ENCODE measurements at regions not wholly inside any gene's neighbourhood (a gene's known extent, or its start where the extent isn't known, plus 50 kb on each side); places are given as distances from the start of the nearest gene placed in this dataset.

DNA sequence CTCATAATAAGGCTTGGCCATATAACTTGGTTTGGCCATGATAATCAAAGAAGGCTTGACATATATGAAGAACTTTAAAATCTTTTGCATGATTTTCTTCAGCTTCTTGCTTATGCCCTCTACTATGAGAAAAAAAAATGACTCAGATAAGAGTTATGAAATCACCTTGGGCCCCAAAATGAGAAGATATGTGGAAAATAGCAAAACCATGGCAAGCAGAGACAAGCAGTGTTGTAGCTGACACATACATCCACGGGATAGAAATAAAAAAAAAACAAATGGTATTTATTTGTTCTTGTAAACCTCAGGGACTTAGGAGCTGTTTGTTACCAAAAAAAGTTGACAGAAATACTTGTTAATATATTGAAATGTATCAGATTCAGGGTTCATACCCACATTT, 614.8 kb upstream of the BCHE start:
- Histone ChIP-seq H3K36me3 (no peaks in the 10 kb centered on the region), H3K4me3 (no peak overlapping the region), H3K27ac (no peak overlapping the region), H3K27me3 (no peaks in the 10 kb centered on the region), H3K9me3 (no peaks in the 10 kb centered on the region), H3K4me1 (no peaks in the 10 kb centered on the region)
- TF ChIP-seq EP300 (IDR thresholded peaks at IDR 0.05) (no peak), POLR2A (IDR thresholded peaks at IDR 0.05) (no peak), POLR2AphosphoS5 (IDR thresholded peaks at IDR 0.05) (no peak)
- TF ChIP-seq, protein P1, sequence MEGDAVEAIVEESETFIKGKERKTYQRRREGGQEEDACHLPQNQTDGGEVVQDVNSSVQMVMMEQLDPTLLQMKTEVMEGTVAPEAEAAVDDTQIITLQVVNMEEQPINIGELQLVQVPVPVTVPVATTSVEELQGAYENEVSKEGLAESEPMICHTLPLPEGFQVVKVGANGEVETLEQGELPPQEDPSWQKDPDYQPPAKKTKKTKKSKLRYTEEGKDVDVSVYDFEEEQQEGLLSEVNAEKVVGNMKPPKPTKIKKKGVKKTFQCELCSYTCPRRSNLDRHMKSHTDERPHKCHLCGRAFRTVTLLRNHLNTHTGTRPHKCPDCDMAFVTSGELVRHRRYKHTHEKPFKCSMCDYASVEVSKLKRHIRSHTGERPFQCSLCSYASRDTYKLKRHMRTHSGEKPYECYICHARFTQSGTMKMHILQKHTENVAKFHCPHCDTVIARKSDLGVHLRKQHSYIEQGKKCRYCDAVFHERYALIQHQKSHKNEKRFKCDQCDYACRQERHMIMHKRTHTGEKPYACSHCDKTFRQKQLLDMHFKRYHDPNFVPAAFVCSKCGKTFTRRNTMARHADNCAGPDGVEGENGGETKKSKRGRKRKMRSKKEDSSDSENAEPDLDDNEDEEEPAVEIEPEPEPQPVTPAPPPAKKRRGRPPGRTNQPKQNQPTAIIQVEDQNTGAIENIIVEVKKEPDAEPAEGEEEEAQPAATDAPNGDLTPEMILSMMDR (IDR thresholded peaks at IDR 0.05), result no peak
- 43 to 79% methylated on average over 1 of the region's 1 CpG for WGBS, 2 donors (ENCODE audit: low coverage in 1 of 2)
- ATAC-seq, result no peak

DNA sequence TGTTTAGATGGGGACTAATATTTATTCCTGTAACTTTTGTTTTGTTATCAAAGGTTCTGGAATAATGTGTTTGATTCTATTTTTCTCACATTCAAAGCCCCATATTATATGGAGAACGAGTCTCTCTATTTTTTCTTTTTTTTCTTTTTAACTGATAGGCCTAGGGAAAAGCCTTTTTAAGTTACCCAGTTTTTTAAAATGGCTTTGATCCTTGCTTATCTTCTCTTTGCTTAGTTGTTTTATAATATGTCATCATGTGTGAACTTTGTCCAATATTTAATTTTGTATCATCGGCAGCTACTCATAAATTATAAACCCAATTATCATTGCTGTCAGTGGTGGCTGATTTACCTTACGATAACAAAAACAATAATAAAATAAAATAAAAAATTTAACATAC, 610.3 kb upstream of the BCHE start:
- no peak overlapping the region for H3K27ac ChIP-seq
- H3K9me3 ChIP-seq, result no peaks in the 10 kb centered on the region
- no peak for ATAC-seq
- no peaks in the 10 kb centered on the region for H3K27me3 ChIP-seq
- WGBS, 2 donors (ENCODE audit: low coverage in 1 of 2), result 52 to 87% methylated on average over 3 of the region's 3 CpGs
- TF ChIP-seq, protein P1 (IDR thresholded peaks at IDR 0.05), result no peak
- no peak for TF ChIP-seq POLR2AphosphoS5 (IDR thresholded peaks at IDR 0.05)
- TF ChIP-seq POLR2A (IDR thresholded peaks at IDR 0.05), result no peak
- no peak for TF ChIP-seq EP300 (IDR thresholded peaks at IDR 0.05)
- H3K36me3 ChIP-seq, result no peaks in the 10 kb centered on the region
- H3K4me1 ChIP-seq, result peaks cover 0 to 18% (median 0%) of the 10 kb centered on the region in 3 donors
- no peak overlapping the region for H3K4me3 ChIP-seq

DNA sequence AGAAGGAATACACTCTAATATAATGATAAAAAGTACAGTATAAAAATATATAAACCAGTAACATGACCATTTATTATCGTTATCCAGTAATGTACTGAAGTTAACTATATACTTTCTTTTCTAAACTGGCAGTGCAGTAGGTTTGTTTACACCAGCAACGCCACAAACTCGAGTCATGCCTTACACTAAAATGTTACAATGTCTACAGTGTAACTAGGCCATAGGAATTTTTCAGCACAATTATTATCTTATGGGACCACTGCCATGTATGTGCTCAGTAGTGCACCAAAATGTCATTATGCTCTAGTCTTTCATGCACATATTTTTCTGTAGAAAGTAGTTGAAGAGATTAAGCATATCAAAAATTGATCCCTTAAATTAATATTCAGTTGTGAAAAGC, 609.8 kb upstream of the BCHE start:
- no peak overlapping the region for H3K27ac ChIP-seq
- H3K9me3 ChIP-seq, result no peaks in the 10 kb centered on the region
- no peak overlapping the region for H3K4me3 ChIP-seq
- TF ChIP-seq POLR2A (IDR thresholded peaks at IDR 0.05) (no peak), EP300 (IDR thresholded peaks at IDR 0.05) (no peak), POLR2AphosphoS5 (IDR thresholded peaks at IDR 0.05) (no peak)
- TF ChIP-seq, protein P1 (IDR thresholded peaks at IDR 0.05), result no peak
- H3K27me3 ChIP-seq, result no peaks in the 10 kb centered on the region
- H3K36me3 ChIP-seq, result no peaks in the 10 kb centered on the region
- ATAC-seq, result no peak
- WGBS, 2 donors (ENCODE audit: low coverage in 1 of 2), result 17 to 43% methylated on average over 3 of the region's 3 CpGs
- H3K4me1 ChIP-seq, result peaks cover 0 to 18% (median 0%) of the 10 kb centered on the region in 3 donors

DNA sequence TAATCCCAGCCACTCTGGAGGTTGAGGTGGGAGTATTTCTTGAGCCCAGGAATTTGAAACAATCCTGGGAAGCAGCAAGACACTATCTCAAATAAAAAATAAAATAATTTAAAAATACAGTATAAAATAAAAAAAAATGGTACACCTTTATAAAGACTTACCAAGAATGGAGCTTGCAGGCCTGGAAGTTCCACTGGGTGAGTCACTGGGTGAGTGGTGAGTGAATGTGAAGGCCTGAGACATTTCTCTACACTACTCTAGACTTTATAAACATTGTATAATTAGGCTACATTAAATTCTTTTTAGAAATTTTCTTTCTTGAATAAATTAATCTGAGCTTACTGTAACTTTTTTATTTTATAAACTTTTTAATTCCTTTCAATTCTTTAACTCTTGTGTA, 609.1 kb upstream of the BCHE start:
- ATAC-seq, result no peak
- H3K27ac ChIP-seq, result no peak overlapping the region
- TF ChIP-seq POLR2AphosphoS5 (IDR thresholded peaks at IDR 0.05) (no peak), EP300 (IDR thresholded peaks at IDR 0.05) (no peak), POLR2A (IDR thresholded peaks at IDR 0.05) (no peak)
- TF ChIP-seq, protein P1 (IDR thresholded peaks at IDR 0.05), result no peak
- H3K4me1 ChIP-seq, result peaks cover 0 to 18% (median 0%) of the 10 kb centered on the region in 3 donors
- H3K9me3 ChIP-seq, result no peaks in the 10 kb centered on the region
- H3K36me3 ChIP-seq, result no peaks in the 10 kb centered on the region
- no peak overlapping the region for H3K4me3 ChIP-seq
- H3K27me3 ChIP-seq, result no peaks in the 10 kb centered on the region

DNA sequence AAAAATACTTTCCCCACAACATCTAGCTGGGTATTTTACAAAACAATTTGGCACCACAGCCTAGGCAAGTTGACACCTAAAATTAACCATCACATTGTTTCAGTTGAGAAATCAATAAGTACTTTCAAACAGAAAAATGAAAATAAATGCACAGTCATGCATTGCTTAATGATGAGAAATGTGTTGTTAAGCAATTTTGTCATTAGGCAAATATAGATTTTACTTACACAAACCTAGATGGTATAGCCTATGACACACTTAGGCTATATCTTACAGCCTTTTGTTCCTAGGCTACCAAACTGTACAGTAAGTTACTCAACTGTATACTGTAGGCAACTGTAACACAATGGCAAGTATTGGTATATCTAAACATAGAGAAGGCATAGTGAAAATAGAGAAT, 608.6 kb upstream of the BCHE start:
- Histone ChIP-seq H3K27ac (no peak overlapping the region), H3K27me3 (no peaks in the 10 kb centered on the region), H3K36me3 (no peaks in the 10 kb centered on the region), H3K4me1 (peaks cover 0 to 18% (median 0%) of the 10 kb centered on the region in 3 donors), H3K4me3 (no peak overlapping the region), H3K9me3 (no peaks in the 10 kb centered on the region)
- ATAC-seq, result no peak
- TF ChIP-seq EP300 (IDR thresholded peaks at IDR 0.05) (no peak), POLR2A (IDR thresholded peaks at IDR 0.05) (no peak), POLR2AphosphoS5 (IDR thresholded peaks at IDR 0.05) (no peak)
- TF ChIP-seq, protein P1 (IDR thresholded peaks at IDR 0.05), result no peak

Data from gastroesophageal sphincter (tissue), 4 donors.